ENCODE measurements at regions not wholly inside any gene's neighbourhood (a gene's known extent, or its start where the extent isn't known, plus 50 kb on each side); places are given as distances from the start of the nearest gene placed in this dataset.

DNA sequence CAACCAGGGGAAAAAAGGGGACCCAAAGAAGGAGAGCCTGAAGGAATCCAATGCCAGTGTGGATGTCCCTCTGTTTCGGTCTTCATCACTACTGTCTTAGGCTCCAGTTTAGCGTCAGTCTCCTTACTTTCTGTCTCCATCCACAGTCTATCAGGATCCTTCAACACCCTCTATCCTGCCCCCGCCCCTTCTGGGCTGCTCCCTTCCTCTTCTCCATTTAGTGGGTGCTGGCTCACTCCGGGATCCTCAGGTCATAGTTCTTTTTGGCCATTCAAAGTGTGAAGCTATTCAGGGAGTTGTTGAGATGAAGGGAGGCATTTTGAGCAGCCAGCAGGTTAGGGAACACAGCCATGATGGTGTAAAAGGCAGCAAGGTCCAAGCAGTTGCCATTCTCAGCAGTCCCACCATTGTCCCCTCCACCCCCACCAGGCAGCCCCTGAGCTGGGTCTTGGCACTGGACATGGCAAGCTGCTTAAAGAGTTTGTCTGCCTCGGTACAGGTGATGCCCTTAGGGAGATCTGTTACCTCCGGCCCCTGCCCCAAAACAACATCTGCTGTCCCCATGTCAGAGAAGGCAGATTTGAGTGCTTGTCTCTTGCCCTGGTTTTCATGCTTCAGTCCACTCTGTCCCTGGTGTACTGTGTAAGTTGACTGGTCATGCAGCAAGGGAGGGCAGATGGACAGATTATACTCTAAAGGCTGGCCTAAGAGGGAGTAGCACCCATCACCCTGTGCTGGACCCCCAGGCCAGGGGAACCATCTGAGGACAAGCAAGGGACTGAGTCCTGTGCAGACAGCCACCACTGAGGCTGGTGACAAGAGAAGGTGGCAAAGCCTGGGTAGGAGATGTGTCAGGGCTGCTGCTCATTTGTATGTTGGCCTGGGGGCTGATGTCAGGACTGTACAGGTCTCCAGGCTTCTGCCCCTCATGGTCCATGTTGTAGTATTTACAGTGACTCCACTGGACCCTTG is 842.0 kb downstream of the HACE1 start:
- WGBS: 76% methylated on average over 5 of the region's 6 CpGs
- no peaks in the 10 kb centered on the region for H3K36me3 ChIP-seq
- no peaks in the 10 kb centered on the region for H3K27me3 ChIP-seq
- no peaks in the 10 kb centered on the region for H3K9me3 ChIP-seq
- no peaks in the 10 kb centered on the region for H3K4me1 ChIP-seq
- TF ChIP-seq, protein P1, sequence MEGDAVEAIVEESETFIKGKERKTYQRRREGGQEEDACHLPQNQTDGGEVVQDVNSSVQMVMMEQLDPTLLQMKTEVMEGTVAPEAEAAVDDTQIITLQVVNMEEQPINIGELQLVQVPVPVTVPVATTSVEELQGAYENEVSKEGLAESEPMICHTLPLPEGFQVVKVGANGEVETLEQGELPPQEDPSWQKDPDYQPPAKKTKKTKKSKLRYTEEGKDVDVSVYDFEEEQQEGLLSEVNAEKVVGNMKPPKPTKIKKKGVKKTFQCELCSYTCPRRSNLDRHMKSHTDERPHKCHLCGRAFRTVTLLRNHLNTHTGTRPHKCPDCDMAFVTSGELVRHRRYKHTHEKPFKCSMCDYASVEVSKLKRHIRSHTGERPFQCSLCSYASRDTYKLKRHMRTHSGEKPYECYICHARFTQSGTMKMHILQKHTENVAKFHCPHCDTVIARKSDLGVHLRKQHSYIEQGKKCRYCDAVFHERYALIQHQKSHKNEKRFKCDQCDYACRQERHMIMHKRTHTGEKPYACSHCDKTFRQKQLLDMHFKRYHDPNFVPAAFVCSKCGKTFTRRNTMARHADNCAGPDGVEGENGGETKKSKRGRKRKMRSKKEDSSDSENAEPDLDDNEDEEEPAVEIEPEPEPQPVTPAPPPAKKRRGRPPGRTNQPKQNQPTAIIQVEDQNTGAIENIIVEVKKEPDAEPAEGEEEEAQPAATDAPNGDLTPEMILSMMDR (IDR thresholded peaks at IDR 0.05): no peak
- no peak for TF ChIP-seq EP300 (IDR thresholded peaks at IDR 0.05)
- no peak overlapping the region for H3K27ac ChIP-seq
- DNase-seq (ENCODE audit: low spot score in 2 of 2): no peak
- H3K4me3 ChIP-seq: no peak overlapping the region

DNA sequence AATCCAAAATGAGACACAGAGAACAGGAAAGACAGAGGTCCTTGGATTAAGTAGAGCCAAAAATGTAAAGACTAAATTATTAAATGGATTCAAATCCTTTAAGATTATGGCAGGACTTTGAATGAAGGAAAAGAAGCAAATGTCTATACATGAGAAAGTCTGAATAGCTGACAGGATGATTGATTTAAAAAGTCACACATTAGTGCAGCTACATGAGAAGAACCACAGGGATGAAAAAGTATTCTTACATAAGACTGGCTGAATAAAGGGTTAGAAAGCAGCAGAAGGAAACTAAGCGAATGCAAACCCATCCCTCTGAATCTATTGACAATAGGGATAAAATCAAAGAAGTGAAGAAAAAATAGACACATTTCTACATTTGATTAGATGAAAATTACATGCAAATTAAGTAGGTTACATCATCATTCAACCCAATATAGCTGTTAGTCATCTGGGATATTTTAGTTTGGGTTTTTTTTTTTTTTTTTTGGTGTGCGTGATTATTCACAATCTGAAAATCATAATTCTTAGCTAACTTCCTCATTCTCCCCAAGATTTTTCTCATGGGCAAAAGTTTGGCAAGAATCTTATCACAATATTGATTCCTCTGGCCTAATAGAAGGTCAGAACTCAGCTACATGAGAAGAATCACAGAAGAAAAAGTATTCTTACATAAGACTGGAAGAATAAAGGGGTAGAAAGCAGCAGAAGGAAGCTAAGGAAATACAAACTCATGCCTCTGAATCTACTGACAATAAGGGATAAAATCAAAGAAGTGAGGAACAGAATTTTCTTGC is 845.4 kb downstream of the HACE1 start:
- H3K27me3 ChIP-seq: no peaks in the 10 kb centered on the region
- no peaks in the 10 kb centered on the region for H3K9me3 ChIP-seq
- H3K36me3 ChIP-seq: no peaks in the 10 kb centered on the region
- no peak for TF ChIP-seq POLR2A (IDR thresholded peaks at IDR 0.05)
- no peak for TF ChIP-seq POLR2AphosphoS5 (IDR thresholded peaks at IDR 0.05)
- no peak for TF ChIP-seq EP300 (IDR thresholded peaks at IDR 0.05)
- TF ChIP-seq, protein P1 (IDR thresholded peaks at IDR 0.05): no peak
- WGBS: 68% methylated on average over 2 of the region's 2 CpGs
- H3K4me1 ChIP-seq: no peaks in the 10 kb centered on the region
- no peak for DNase-seq (ENCODE audit: low spot score in 2 of 2)
- H3K4me3 ChIP-seq: no peak overlapping the region
- no peak overlapping the region for H3K27ac ChIP-seq

DNA sequence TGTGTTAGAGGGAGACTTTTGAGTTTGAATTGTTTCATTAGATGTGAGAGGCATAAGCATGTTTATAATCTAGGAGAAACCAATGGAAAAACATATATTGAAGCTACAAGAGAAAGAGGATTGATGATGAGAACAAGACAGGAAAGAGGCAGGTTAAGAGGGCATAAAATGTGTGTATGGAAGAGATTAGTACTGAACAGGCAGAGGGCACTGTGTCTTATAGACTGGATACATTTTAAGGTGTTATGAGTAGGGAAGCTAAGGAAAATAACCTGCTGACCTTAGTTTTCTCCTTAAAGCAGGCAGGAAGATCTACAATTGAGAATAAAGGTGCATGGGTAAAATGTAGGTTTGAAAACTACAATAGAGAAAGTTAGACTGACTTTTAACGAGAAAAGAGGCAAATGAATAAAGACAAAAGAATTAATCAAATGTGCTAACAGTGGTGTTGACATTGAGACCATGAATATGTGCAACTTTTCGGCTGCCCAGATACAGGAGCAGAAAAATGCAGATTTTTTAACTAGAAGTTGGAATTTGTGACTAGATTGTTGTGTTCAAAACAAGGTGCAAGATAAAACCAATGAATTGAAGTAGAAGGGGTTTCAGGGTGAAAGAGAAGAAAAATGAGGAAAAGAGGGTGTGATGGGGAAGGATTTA is 846.3 kb downstream of the HACE1 start:
- H3K9me3 ChIP-seq: no peaks in the 10 kb centered on the region
- TF ChIP-seq POLR2AphosphoS5 (IDR thresholded peaks at IDR 0.05): no peak
- no peak for TF ChIP-seq POLR2A (IDR thresholded peaks at IDR 0.05)
- TF ChIP-seq, protein P1 (IDR thresholded peaks at IDR 0.05): no peak
- no peak for TF ChIP-seq EP300 (IDR thresholded peaks at IDR 0.05)
- 53% methylated on average over 2 of the region's 2 CpGs for WGBS
- no peaks in the 10 kb centered on the region for H3K4me1 ChIP-seq
- no peaks in the 10 kb centered on the region for H3K36me3 ChIP-seq
- no peak overlapping the region for H3K27ac ChIP-seq
- H3K27me3 ChIP-seq: no peaks in the 10 kb centered on the region
- H3K4me3 ChIP-seq: no peak overlapping the region
- no peak for DNase-seq (ENCODE audit: low spot score in 2 of 2)

DNA sequence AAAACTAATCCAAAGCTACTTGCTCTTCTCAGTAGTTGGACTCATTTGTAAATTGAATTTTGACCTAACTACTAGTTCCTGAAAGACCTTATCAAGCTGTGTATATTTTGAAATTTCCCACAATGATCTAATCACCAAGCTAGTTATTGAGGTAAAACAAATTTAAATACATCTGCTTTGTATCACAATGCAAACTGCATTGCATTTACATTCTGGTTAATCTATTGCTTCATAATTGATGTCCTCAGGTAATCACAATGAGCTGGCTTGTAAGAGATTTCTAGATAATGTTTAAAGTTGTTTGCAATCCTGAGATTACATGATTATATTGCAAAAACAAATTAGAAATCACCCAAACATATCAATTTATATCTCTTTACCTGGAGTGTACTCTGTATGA is 848.8 kb downstream of the HACE1 start:
- Histone ChIP-seq H3K27ac (no peak overlapping the region), H3K27me3 (no peaks in the 10 kb centered on the region), H3K9me3 (no peaks in the 10 kb centered on the region), H3K36me3 (no peaks in the 10 kb centered on the region), H3K4me3 (no peak overlapping the region), H3K4me1 (no peaks in the 10 kb centered on the region)
- TF ChIP-seq POLR2AphosphoS5 (IDR thresholded peaks at IDR 0.05): no peak
- TF ChIP-seq EP300 (IDR thresholded peaks at IDR 0.05): no peak
- no peak for TF ChIP-seq POLR2A (IDR thresholded peaks at IDR 0.05)
- TF ChIP-seq, protein P1 (IDR thresholded peaks at IDR 0.05): no peak
- DNase-seq (ENCODE audit: low spot score in 2 of 2): no peak
